Uterus (tissue), 3 donors: ENCODE measurements at regions not wholly inside any gene's neighbourhood (a gene's known extent, or its start where the extent isn't known, plus 50 kb on each side); places are given as distances from the start of the nearest gene placed in this dataset.

Source experiments
- DNase-seq, 2 donors: peaks; one replicate each; pipeline ENCODE4 v3.0.0-alpha.2; 2019 to 2020
- H3K27ac ChIP-seq, 2 donors: fragments of 200-600 bp; sonication (generic); 1 replicate in 1 of 2; 2 replicates in 1 of 2; pipeline ENCODE4 v1.5.1; 2016 to 2018
- H3K27me3 ChIP-seq, 2 donors: fragments of 200-600 bp; sonication (generic); one replicate each; pipeline ENCODE4 v1.5.1; 2018 to 2019; ENCODE audit warnings: control low read depth in 1 of 2
- H3K36me3 ChIP-seq, 2 donors: fragments of 200-600 bp; sonication (generic); one replicate each; pipeline ENCODE4 v1.5.1; 2019; ENCODE audit warnings: control low read depth in 1 of 2
- H3K4me1 ChIP-seq, 2 donors: fragments of 200-600 bp; sonication (generic); one replicate each; pipeline ENCODE4 v1.5.1; 2018 to 2019; ENCODE audit warnings: control low read depth in 1 of 2
- H3K4me3 ChIP-seq, 2 donors: fragments of 200-600 bp; sonication (generic); 1 replicate in 1 of 2; 2 replicates in 1 of 2; pipeline ENCODE4 v1.5.1; 2018 to 2019; ENCODE audit warnings: mild to moderate bottlenecking in 1 of 2
- H3K9me3 ChIP-seq, 2 donors: fragments of 200-600 bp; sonication (generic); one replicate each; pipeline ENCODE4 v1.5.1; 2019; ENCODE audit warnings: control low read depth in 1 of 2
- CTCF ChIP-seq, 4 experiments: fragments of 200-600 bp in 2 of 4; fragments of 450-650 bp in 2 of 4; sonication (generic) in 2 of 4; IDR thresholded peaks; one replicate each; pipeline ENCODE4 v1.5.1; 2016 to 2019; ENCODE audit warnings: antibody characterized with exemption in 4 of 4, mild to moderate bottlenecking in 2 of 4, moderate library complexity in 1 of 4
- POLR2A ChIP-seq, 2 donors: fragments of 450-650 bp; IDR thresholded peaks; one replicate each; pipeline ENCODE4 v1.6.1; 2016; ENCODE audit warnings: antibody characterized with exemption in 2 of 2, mild to moderate bottlenecking in 1 of 2, moderate library complexity in 1 of 2
- intact Hi-C: fragments of 100-400 bp; cut with DNase I; formaldehyde crosslinking; loops from one replicate; pipeline ENCODE4 v1.15.1; 2023; ENCODE audit warnings: low total_unique reads
- donor health status: DM: yes; HTN: yes; CAD: no.

- H3K36me3 ChIP-seq = no peaks in the 10 kb centered on the region
- TF ChIP-seq POLR2A (IDR thresholded peaks at IDR 0.05) (no peak), CTCF (IDR thresholded peaks at IDR 0.05) (no peak)
- H3K9me3 ChIP-seq = no peaks in the 10 kb centered on the region
- no peaks in the 10 kb centered on the region for H3K27me3 ChIP-seq
- no peak overlapping the region for H3K27ac ChIP-seq
- H3K4me3 ChIP-seq = no peak overlapping the region
- H3K4me1 ChIP-seq = peaks cover 0 to 7% of the 10 kb centered on the region in 2 donors
- intact Hi-C loops = no loop called here
- DNase-seq = no peak
Measured at GRCh38 chr2:177037569-177037968, 175.0 kb upstream of the HNRNPA3 start.

GRCh38 chr2:177038787-177039484 is 173.7 kb upstream of the HNRNPA3 start:
- no peaks in the 10 kb centered on the region for H3K9me3 ChIP-seq
- peaks cover 0 to 7% of the 10 kb centered on the region in 2 donors for H3K4me1 ChIP-seq
- intact Hi-C loops = no loop called here
- no peaks in the 10 kb centered on the region for H3K36me3 ChIP-seq
- H3K27ac ChIP-seq = peak overlapping the region; percentile 54 to 58
- peak overlapping the region in 1 of 2 donors; percentile 9 for H3K4me3 ChIP-seq
- no peak for DNase-seq
- no peaks in the 10 kb centered on the region for H3K27me3 ChIP-seq
- TF ChIP-seq POLR2A (IDR thresholded peaks at IDR 0.05) (no peak), CTCF (IDR thresholded peaks at IDR 0.05) (no peak)

GRCh38 chr2:177042311-177042710 is 170.3 kb upstream of the HNRNPA3 start:
- intact Hi-C loops = no loop called here
- Histone ChIP-seq H3K36me3 (no peaks in the 10 kb centered on the region), H3K27ac (no peak overlapping the region), H3K9me3 (no peaks in the 10 kb centered on the region), H3K27me3 (no peaks in the 10 kb centered on the region), H3K4me3 (no peak overlapping the region), H3K4me1 (peaks cover 0 to 7% of the 10 kb centered on the region in 2 donors)
- no peak for TF ChIP-seq POLR2A (IDR thresholded peaks at IDR 0.05)
- no peak for DNase-seq

- H3K27ac ChIP-seq = no peak overlapping the region
- peaks cover 0 to 2% of the 10 kb centered on the region in 2 donors for H3K4me1 ChIP-seq
- DNase-seq = no peak
- intact Hi-C loops = no loop called here
- no peaks in the 10 kb centered on the region for H3K27me3 ChIP-seq
- H3K9me3 ChIP-seq = no peaks in the 10 kb centered on the region
- H3K36me3 ChIP-seq = no peaks in the 10 kb centered on the region
- no peak overlapping the region for H3K4me3 ChIP-seq
- TF ChIP-seq POLR2A (IDR thresholded peaks at IDR 0.05) = no peak
- no peak for TF ChIP-seq CTCF (IDR thresholded peaks at IDR 0.05)
Measured at GRCh38 chr2:177044671-177045070, 167.9 kb upstream of the HNRNPA3 start.

- no peaks in the 10 kb centered on the region for H3K36me3 ChIP-seq
- H3K27me3 ChIP-seq = no peaks in the 10 kb centered on the region
- H3K9me3 ChIP-seq = no peaks in the 10 kb centered on the region
- no peaks in the 10 kb centered on the region for H3K4me1 ChIP-seq
- DNase-seq = no peak
- intact Hi-C loops = no loop called here
- no peak overlapping the region for H3K27ac ChIP-seq
- H3K4me3 ChIP-seq = no peak overlapping the region
- no peak for TF ChIP-seq POLR2A (IDR thresholded peaks at IDR 0.05)
- no peak for TF ChIP-seq CTCF (IDR thresholded peaks at IDR 0.05)
Measured at GRCh38 chr2:177048981-177049380, 163.6 kb upstream of the HNRNPA3 start.
